Activated naive CD8-positive, alpha-beta T cell (primary cell): ENCODE measurements at regions not wholly inside any gene's neighbourhood (a gene's known extent, or its start where the extent isn't known, plus 50 kb on each side); places are given as distances from the start of the nearest gene placed in this dataset.

Experiments
- H3K27ac Mint-ChIP-seq: one replicate; pipeline ENCODE4 v1.8.0; 2021; ENCODE audit warnings: mixed read lengths
- H3K27me3 Mint-ChIP-seq: one replicate; pipeline ENCODE4 v1.8.0; 2021; ENCODE audit warnings: mixed read lengths
- H3K36me3 Mint-ChIP-seq: one replicate; pipeline ENCODE4 v1.8.0; 2021; ENCODE audit warnings: mixed read lengths
- H3K4me1 Mint-ChIP-seq: one replicate; pipeline ENCODE4 v1.8.0; 2021; ENCODE audit warnings: low read depth, mixed read lengths
- H3K4me3 Mint-ChIP-seq: one replicate; pipeline ENCODE4 v1.8.0; 2021; ENCODE audit warnings: mild to moderate bottlenecking, mixed read lengths
- H3K9me3 Mint-ChIP-seq: one replicate; pipeline ENCODE4 v1.8.0; 2021; ENCODE audit warnings: low read depth, mixed read lengths

DNA sequence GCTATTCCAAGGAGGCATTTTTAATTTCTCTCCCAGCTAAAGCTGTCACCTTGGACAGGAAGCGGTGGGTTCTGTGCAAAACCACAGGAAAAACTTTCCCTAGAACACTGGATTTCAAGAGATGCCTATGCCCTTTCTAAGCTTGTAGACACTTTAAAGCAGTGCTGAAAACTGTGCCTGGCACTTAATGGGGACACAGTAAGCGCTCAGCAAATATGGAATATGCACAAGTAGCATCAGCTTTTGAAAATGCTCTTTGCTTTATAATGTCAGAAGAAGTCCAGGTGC, 50.9 kb upstream of the TARBP1 start:
- Mint-ChIP-seq H3K9me3 (no peaks in the 10 kb centered on the region), H3K4me1 (peaks cover 6% of the 10 kb centered on the region), H3K27ac (no peak overlapping the region), H3K4me3 (no peak overlapping the region), H3K36me3 (peaks cover 3% of the 10 kb centered on the region), H3K27me3 (peaks cover 4% of the 10 kb centered on the region)

DNA sequence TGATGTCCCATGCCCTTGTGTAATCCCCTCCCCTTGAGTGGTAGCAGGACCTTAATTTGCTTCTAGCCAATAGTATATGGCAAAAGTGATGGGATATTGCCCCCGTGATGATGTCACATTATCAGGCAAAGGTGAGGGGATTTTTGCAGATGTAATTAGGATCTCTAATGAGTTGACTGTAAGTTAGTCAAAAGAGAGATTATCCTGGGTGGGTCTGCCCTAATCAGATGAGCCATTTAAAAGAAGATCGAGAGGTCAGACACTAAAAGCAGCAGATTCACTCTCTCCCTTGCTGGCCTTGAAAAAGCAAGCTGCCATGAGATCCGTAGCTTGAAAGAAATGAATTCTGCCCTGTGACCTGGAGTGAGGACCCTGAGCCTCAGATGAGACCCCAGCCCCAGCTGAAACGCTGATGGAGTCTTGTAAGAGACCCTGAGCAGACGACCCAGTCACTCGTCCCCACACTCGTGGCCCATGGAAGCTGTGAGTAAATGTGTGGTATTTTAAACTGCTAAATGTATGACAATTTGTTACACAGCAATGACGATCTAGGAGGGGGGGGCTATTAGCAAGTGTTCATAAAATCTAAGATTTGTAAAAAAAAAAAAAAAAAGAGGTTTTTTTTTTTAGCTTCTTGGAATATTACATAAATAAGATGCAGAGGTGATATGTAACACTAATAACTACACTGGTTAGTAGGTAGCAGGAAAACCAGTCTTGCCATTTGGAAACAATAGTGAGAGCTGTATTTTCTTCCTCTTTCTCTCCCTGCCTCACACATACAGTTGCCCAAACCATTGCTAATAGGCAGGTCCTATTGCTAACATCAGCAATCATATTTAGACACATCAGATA, 50.3 kb upstream of the TARBP1 start:
- Mint-ChIP-seq H3K27me3 (peaks cover 4% of the 10 kb centered on the region), H3K27ac (no peak overlapping the region), H3K4me1 (peaks cover 6% of the 10 kb centered on the region)

More for the DNA sequence above, 50.3 kb upstream of the TARBP1 start:
- Mint-ChIP-seq H3K36me3 (peaks cover 3% of the 10 kb centered on the region), H3K4me3 (no peak overlapping the region), H3K9me3 (no peaks in the 10 kb centered on the region)
